H1 (cell line): ENCODE measurements at regions not wholly inside any gene's neighbourhood (a gene's known extent, or its start where the extent isn't known, plus 50 kb on each side); places are given as distances from the start of the nearest gene placed in this dataset.

Experiments used
- CTCF ChIA-PET: fragments of 300-600 bp; sonication (Branson Sonifier 250); formaldehyde crosslinking; loops from one replicate; lab custom pipeline; 2021; ENCODE audit not compliant: partially characterized antibody; lab: Charles Lee
- POLR2A ChIA-PET: fragments of 300-600 bp; sonication (Branson Sonifier 250); formaldehyde crosslinking; loops from one replicate; lab custom pipeline; 2021; ENCODE audit warnings: inconsistent platforms; ENCODE audit not compliant: partially characterized antibody; lab: Charles Lee
- DNase-seq, 2 experiments: peaks; one replicate each; pipeline versions ENCODE4 v3.0.0 to v3.0.0-alpha.2; 2010 to 2022; ENCODE audit warnings: low spot score in 2 of 2, low read depth in 1 of 2, mixed read lengths in 1 of 2
- FAIRE-seq: peaks from 2 replicates; lab custom pipeline; 2011; peaks lifted over from hg19 to GRCh38; lab: Jason Lieb, UNC
- H2AFZ ChIP-seq: 2 replicates; pipeline ENCODE4 v1.8.1; 2012; ENCODE audit warnings: low read length, inconsistent platforms
- H2AK5ac ChIP-seq: 2 replicates; pipeline ENCODE4 v1.6.1; 2013; ENCODE audit warnings: low read depth, low read length
- H2BK120ac ChIP-seq: replicated peaks from 2 replicates; pipeline ENCODE3; 2013; ENCODE audit warnings: low read depth, low read length, inconsistent platforms
- H2BK12ac ChIP-seq: 2 replicates; pipeline ENCODE4 v1.6.1; 2013; ENCODE audit warnings: low read depth, low read length
- H2BK15ac ChIP-seq: 2 replicates; pipeline ENCODE4 v1.6.1; 2013; ENCODE audit warnings: low read length
- H2BK20ac ChIP-seq: 2 replicates; pipeline ENCODE4 v1.6.1; 2013; ENCODE audit warnings: low read length
- H2BK5ac ChIP-seq: 2 replicates; pipeline ENCODE4 v1.6.1; 2013; ENCODE audit warnings: low read depth, low read length
- H3K14ac ChIP-seq: 2 replicates; pipeline ENCODE4 v1.6.1; 2013; ENCODE audit warnings: inconsistent platforms; ENCODE audit not compliant: insufficient read length
- H3K18ac ChIP-seq: 2 replicates; pipeline ENCODE4 v1.6.1; 2013; ENCODE audit warnings: low read length; ENCODE audit errors: extremely low read depth
- H3K23ac ChIP-seq: 2 replicates; pipeline ENCODE4 v1.6.1; 2013; ENCODE audit warnings: inconsistent platforms; ENCODE audit not compliant: insufficient read length
- H3K23me2 ChIP-seq: 2 replicates; pipeline ENCODE4 v1.6.1; 2013; ENCODE audit warnings: low read depth, low read length
- H3K27ac ChIP-seq: 2 replicates; pipeline ENCODE4 v1.6.1; 2011; ENCODE audit warnings: low read depth, low read length, inconsistent platforms
- H3K27me3 ChIP-seq, 4 experiments: replicated peaks in 1 of 4; 1 replicate in 1 of 4; 2 replicates in 3 of 4; pipeline versions ENCODE4 v1.6.1 to v1.8.1; 2011 to 2013; ENCODE audit warnings: low read length in 3 of 4, mild to moderate bottlenecking in 3 of 4, inconsistent platforms in 2 of 4, mixed read lengths in 2 of 4, moderate library complexity in 1 of 4; ENCODE audit not compliant: control insufficient read depth in 3 of 4, insufficient read depth in 3 of 4; ENCODE audit errors: extremely low read depth in 1 of 4
- H3K36me3 ChIP-seq, 4 experiments: 2 replicates each; pipeline versions ENCODE4 v1.6.1 to v1.8.1; 2011 to 2013; ENCODE audit warnings: mild to moderate bottlenecking in 4 of 4, low read length in 3 of 4, moderate library complexity in 2 of 4, control low read depth in 1 of 4, inconsistent platforms in 1 of 4; ENCODE audit not compliant: insufficient read depth in 4 of 4, control insufficient read depth in 2 of 4
- H3K4ac ChIP-seq: replicated peaks from 2 replicates; pipeline ENCODE3; 2013; ENCODE audit warnings: low read length, low read depth, mixed read lengths, inconsistent platforms; ENCODE audit not compliant: insufficient read length
- H3K4me1 ChIP-seq, 4 experiments: replicated peaks in 1 of 4; 1 replicate in 1 of 4; 2 replicates in 3 of 4; pipeline versions ENCODE4 v1.6.1 to v1.8.1; 2011 to 2013; ENCODE audit warnings: low read length in 3 of 4, inconsistent platforms in 2 of 4, mixed read lengths in 1 of 4; ENCODE audit not compliant: insufficient read depth in 4 of 4, control insufficient read depth in 3 of 4
- H3K4me2 ChIP-seq, 2 experiments: 2 replicates each; pipeline versions ENCODE4 v1.6.1 to v1.8.1; 2011 to 2013; ENCODE audit warnings: low read depth in 2 of 2, low read length in 2 of 2, control low read depth in 1 of 2, inconsistent platforms in 1 of 2, mild to moderate bottlenecking in 1 of 2; ENCODE audit not compliant: insufficient read depth in 1 of 2
- H3K4me3 ChIP-seq, 4 experiments: fragments of 200-600, 300-600 bp in 1 of 4; sonication (generic), shearing (Covaris generic), sonication (Bioruptor Twin) in 1 of 4; 2 replicates each; pipeline versions ENCODE4 v1.5.1 to v1.8.1; 2011 to 2016; ENCODE audit warnings: low read length in 4 of 4, low read depth in 3 of 4, control low read depth in 2 of 4, inconsistent platforms in 2 of 4, mild to moderate bottlenecking in 2 of 4, mixed read lengths in 1 of 4, moderate library complexity in 1 of 4; ENCODE audit not compliant: insufficient read depth in 2 of 4; ENCODE audit errors: extremely low read depth in 1 of 4
- H3K56ac ChIP-seq: replicated peaks from 2 replicates; pipeline ENCODE3; 2013; ENCODE audit warnings: low read depth, mild to moderate bottlenecking, mixed read lengths, low read length, inconsistent platforms; ENCODE audit not compliant: insufficient read length
- H3K79me1 ChIP-seq: 2 replicates; pipeline ENCODE4 v1.6.1; 2013; ENCODE audit warnings: low read depth, low read length, control low read depth
- H3K79me2 ChIP-seq, 2 experiments: 2 replicates each; pipeline versions ENCODE4 v1.6.1 to v1.8.1; 2012 to 2013; ENCODE audit warnings: low read length in 2 of 2, mild to moderate bottlenecking in 2 of 2, inconsistent platforms in 1 of 2; ENCODE audit not compliant: insufficient read depth in 2 of 2, control insufficient read depth in 1 of 2
- H3K9ac ChIP-seq, 4 experiments: replicated peaks in 1 of 4; 1 replicate in 1 of 4; 2 replicates in 3 of 4; pipeline versions ENCODE4 v1.6.1 to v1.8.1; 2011 to 2013; ENCODE audit warnings: low read depth in 3 of 4, low read length in 3 of 4, control low read depth in 2 of 4, mild to moderate bottlenecking in 2 of 4, moderate library complexity in 2 of 4, inconsistent platforms in 1 of 4; ENCODE audit errors: extremely low read depth in 1 of 4
- H3K9me3 ChIP-seq, 2 experiments: 2 replicates each; pipeline versions ENCODE4 v1.6.1 to v1.8.1; 2012 to 2013; ENCODE audit warnings: mild to moderate bottlenecking in 2 of 2, moderate library complexity in 2 of 2, control low read depth in 1 of 2, inconsistent platforms in 1 of 2, low read depth in 1 of 2, low read length in 1 of 2, mixed read lengths in 1 of 2; ENCODE audit not compliant: insufficient read depth in 2 of 2
- H4K20me1 ChIP-seq, 2 experiments: replicated peaks in 1 of 2; 2 replicates each; pipeline versions ENCODE3 to v1.8.1; 2011 to 2013; ENCODE audit warnings: inconsistent platforms in 2 of 2, low read length in 2 of 2, mild to moderate bottlenecking in 1 of 2; ENCODE audit not compliant: insufficient read depth in 2 of 2, control insufficient read depth in 1 of 2
- H4K5ac ChIP-seq: 2 replicates; pipeline ENCODE4 v1.6.1; 2013; ENCODE audit warnings: low read length, low read depth, mixed read lengths, inconsistent platforms; ENCODE audit not compliant: insufficient read length
- H4K8ac ChIP-seq: 2 replicates; pipeline ENCODE4 v1.8.0; 2013; ENCODE audit warnings: mild to moderate bottlenecking, moderate library complexity, low read length, inconsistent platforms; ENCODE audit not compliant: insufficient read depth; ENCODE audit errors: extremely low read depth
- H4K91ac ChIP-seq: replicated peaks from 2 replicates; pipeline ENCODE3; 2013; ENCODE audit warnings: low read length, mixed read lengths, inconsistent platforms; ENCODE audit not compliant: insufficient read length
- BCL11A ChIP-seq, 2 experiments: IDR thresholded peaks; one replicate each; pipeline ENCODE4 v1.6.1; 2011; ENCODE audit warnings: low read depth in 2 of 2, low read length in 2 of 2, mild to moderate bottlenecking in 2 of 2
- CBX5 ChIP-seq: fragments of 300-800, 300-1000 bp; sonication (generic); IDR thresholded peaks from 2 replicates; pipeline ENCODE4 v1.7.1; 2016; ENCODE audit warnings: antibody characterized with exemption, low read length, low read depth
- CREB1 ChIP-seq: IDR thresholded peaks from 2 replicates; pipeline ENCODE4 v1.6.1; 2012; ENCODE audit warnings: inconsistent platforms
- E2F6 ChIP-seq: IDR thresholded peaks from 2 replicates; pipeline ENCODE4 v1.6.1; 2012; ENCODE audit warnings: inconsistent platforms
- FOSL1 ChIP-seq: IDR thresholded peaks from 2 replicates; pipeline ENCODE4 v1.6.1; 2011; ENCODE audit warnings: mild to moderate bottlenecking, low read depth, low read length, moderate library complexity; ENCODE audit not compliant: insufficient read depth
- HDAC2 ChIP-seq, 2 experiments: fragments of 300-600 bp in 1 of 2; sonication (generic) in 1 of 2; IDR thresholded peaks; 2 replicates each; pipeline ENCODE4 v1.6.1; 2011 to 2012; ENCODE audit warnings: low read depth in 2 of 2, low read length in 2 of 2, mild to moderate bottlenecking in 2 of 2, moderate library complexity in 2 of 2, borderline replicate concordance in 1 of 2, inconsistent platforms in 1 of 2
- JUN ChIP-seq: IDR thresholded peaks from 2 replicates; pipeline ENCODE4 v1.6.1; 2011; ENCODE audit warnings: low read depth, mild to moderate bottlenecking, improper control_type of control experiment, low read length
- NANOG ChIP-seq: IDR thresholded peaks from 2 replicates; pipeline ENCODE4 v1.6.1; 2011; ENCODE audit warnings: low read length, low read depth, mild to moderate bottlenecking, inconsistent platforms; ENCODE audit not compliant: insufficient read depth, poor library complexity, severe bottlenecking
- POU5F1 ChIP-seq: IDR thresholded peaks from 2 replicates; pipeline ENCODE4 v1.6.1; 2011; ENCODE audit warnings: low read depth, mild to moderate bottlenecking, low read length, moderate library complexity
- RFX5 ChIP-seq: IDR thresholded peaks from 2 replicates; pipeline ENCODE4 v1.6.1; 2011; ENCODE audit warnings: low read depth, low read length, improper control_type of control experiment, borderline replicate concordance
- RNF2 ChIP-seq: fragments of 200-900, 300-1000 bp; sonication (generic); IDR thresholded peaks from 2 replicates; pipeline ENCODE4 v1.7.1; 2016; ENCODE audit warnings: borderline replicate concordance, low read depth, mild to moderate bottlenecking, antibody characterized with exemption, low read length; ENCODE audit not compliant: poor library complexity, severe bottlenecking; ENCODE audit errors: missing control alignments
- SIN3A ChIP-seq, 2 experiments: IDR thresholded peaks in 1 of 2; conservative IDR thresholded peaks in 1 of 2; 2 replicates each; pipeline ENCODE4 v1.6.1; 2011 to 2012; ENCODE audit warnings: low read length in 2 of 2, improper control_type of control experiment in 1 of 2, low read depth in 1 of 2, mild to moderate bottlenecking in 1 of 2
- SP4 ChIP-seq: IDR thresholded peaks from 2 replicates; pipeline ENCODE4 v1.6.1; 2012; ENCODE audit warnings: low read length, inconsistent platforms
- TAF1 ChIP-seq: IDR thresholded peaks from 2 replicates; pipeline ENCODE4 v1.6.1; 2011; ENCODE audit warnings: mild to moderate bottlenecking, low read depth, low read length
- WGBS, 2 experiments: shearing (Covaris generic) in 1 of 2; methylation state at CpG; one replicate each; pipeline versions ENCODE4 v1.1.6 to v1.1.7; 2013 to 2015; ENCODE audit warnings: low lambda C conversion rate in 2 of 2, mixed read lengths in 2 of 2, inconsistent platforms in 1 of 2, low coverage in 1 of 2, missing lambda C conversion rate in 1 of 2; ENCODE audit not compliant: insufficient replicate concordance in 2 of 2, insufficient coverage in 1 of 2, insufficient read length in 1 of 2; ENCODE audit errors: extremely low coverage in 1 of 2, missing lambda C conversion rate in 1 of 2; 5-methylcytosine and 5-hydroxymethylcytosine counted together

GRCh38 chr15:61309617-61310016, 80.5 kb upstream of the RORA start:
- H3K9ac ChIP-seq, result no peak overlapping the region
- ChIA-PET POLR2A (no interaction called here), CTCF (interaction anchor here (1.0 kb wide), 1 partner anchor 62 kb away, joined by 3 read pairs; no protein-coding TSS in a partner anchor)
- no peak overlapping the region for H3K4me2 ChIP-seq
- no peak overlapping the region for H2AK5ac ChIP-seq
- H2BK20ac ChIP-seq, result no peak overlapping the region
- H3K36me3 ChIP-seq, result no peaks in the 10 kb centered on the region
- H2BK120ac ChIP-seq, result no peak overlapping the region
- H3K4me3 ChIP-seq, result no peak overlapping the region
- H3K56ac ChIP-seq, result no peak overlapping the region
- H3K23ac ChIP-seq, result no peak overlapping the region
- no peaks in the 10 kb centered on the region for H3K79me2 ChIP-seq
- 95% methylated on average over 5 of the region's 5 CpGs; no CpG with 5 or more reads in 1 of the 2 experiments for WGBS, 2 experiments
- H4K20me1 ChIP-seq, result no peaks in the 10 kb centered on the region
- no peak for FAIRE-seq
- no peak overlapping the region for H2AFZ ChIP-seq
- DNase-seq, result no peak
- no peak overlapping the region for H2BK5ac ChIP-seq
- H4K5ac ChIP-seq, result no peak overlapping the region
- no peak overlapping the region for H4K91ac ChIP-seq
- H3K4me1 ChIP-seq, result no peaks in the 10 kb centered on the region
- no peak overlapping the region for H3K18ac ChIP-seq
- H3K14ac ChIP-seq, result no peak overlapping the region
- H3K79me1 ChIP-seq, result no peaks in the 10 kb centered on the region
- no peak overlapping the region for H3K4ac ChIP-seq
- no peaks in the 10 kb centered on the region for H3K23me2 ChIP-seq
- no peaks in the 10 kb centered on the region for H3K27me3 ChIP-seq
- no peak overlapping the region for H2BK12ac ChIP-seq
- no peak overlapping the region for H4K8ac ChIP-seq
- H3K27ac ChIP-seq, result no peak overlapping the region
- no peaks in the 10 kb centered on the region for H3K9me3 ChIP-seq
- no peak overlapping the region for H2BK15ac ChIP-seq
- TF ChIP-seq SIN3A (conservative IDR thresholded peaks at IDR 0.05 in 1 of 2, IDR thresholded peaks at IDR 0.05 in 1 of 2; ENCODE audit: low read depth in 1 of 2, low read length in 2 of 2) (no peak), JUN (no peak), FOSL1 (no peak), E2F6 (no peak), BCL11A (IDR thresholded peaks at IDR 0.05; ENCODE audit: low read depth in 2 of 2, low read length in 2 of 2) (no peak), RFX5 (no peak), SP4 (no peak), CBX5 (no peak), HDAC2 (IDR thresholded peaks at IDR 0.05; ENCODE audit: borderline replicate concordance in 1 of 2, low read depth in 2 of 2, low read length in 2 of 2) (no peak), NANOG (no peak), RNF2 (no peak), POU5F1 (no peak), TAF1 (no peak), CREB1 (no peak)
